Hepatocyte (in vitro differentiated cells): ENCODE measurements at regions not wholly inside any gene's neighbourhood (a gene's known extent, or its start where the extent isn't known, plus 50 kb on each side); places are given as distances from the start of the nearest gene placed in this dataset.

Source experiments
- DNase-seq: peaks from one replicate; pipeline ENCODE4 v3.0.0-alpha.2; 2016; ENCODE audit warnings: low spot score
- H2AFZ ChIP-seq: fragments of 200-600 bp; sonication (generic); 2 replicates; pipeline ENCODE4 v1.6.0; 2016; ENCODE audit warnings: antibody characterized with exemption, mild to moderate bottlenecking
- H3K27ac ChIP-seq: fragments of 200-600 bp; sonication (generic); 2 replicates; pipeline ENCODE4 v1.5.1; 2016; ENCODE audit warnings: mild to moderate bottlenecking
- H3K27me3 ChIP-seq: fragments of 200-600 bp; sonication (generic); 2 replicates; pipeline ENCODE4 v1.6.1; 2016
- H3K36me3 ChIP-seq: fragments of 200-600 bp; sonication (generic); replicated peaks from 2 replicates; pipeline ENCODE4 v1.5.1; 2016; ENCODE audit warnings: low read depth; ENCODE audit not compliant: insufficient read depth
- H3K4me1 ChIP-seq: fragments of 200-600 bp; sonication (generic); 2 replicates; pipeline ENCODE4 v1.5.1; 2016; ENCODE audit warnings: mild to moderate bottlenecking, moderate library complexity; ENCODE audit not compliant: insufficient read depth
- H3K4me2 ChIP-seq: fragments of 200-600 bp; sonication (generic); 2 replicates; pipeline ENCODE4 v1.6.0; 2016
- H3K4me3 ChIP-seq: fragments of 200-600 bp; sonication (generic); 2 replicates; pipeline ENCODE4 v1.5.1; 2016; ENCODE audit warnings: mild to moderate bottlenecking
- H3K79me2 ChIP-seq: fragments of 200-600 bp; sonication (generic); 2 replicates; pipeline ENCODE4 v1.6.0; 2017; ENCODE audit warnings: mild to moderate bottlenecking
- H3K9me2 ChIP-seq: fragments of 200-600 bp; sonication (generic); replicated peaks from 2 replicates; pipeline ENCODE4 v1.6.0; 2017; ENCODE audit warnings: mild to moderate bottlenecking; ENCODE audit not compliant: insufficient read depth
- H3K9me3 ChIP-seq: fragments of 200-600 bp; sonication (generic); 2 replicates; pipeline ENCODE4 v1.5.1; 2016; ENCODE audit warnings: low read depth, mild to moderate bottlenecking
- H4K20me1 ChIP-seq: fragments of 200-600 bp; sonication (generic); 2 replicates; pipeline ENCODE4 v1.6.0; 2016; ENCODE audit warnings: mild to moderate bottlenecking; ENCODE audit not compliant: insufficient read depth, poor library complexity, severe bottlenecking
- CTCF ChIP-seq: fragments of 200-600 bp; sonication (generic); IDR thresholded peaks from 2 replicates; pipeline ENCODE4 v1.5.1; 2016; ENCODE audit warnings: antibody characterized with exemption, mild to moderate bottlenecking; ENCODE audit not compliant: poor library complexity
- EZH2 ChIP-seq: fragments of 200-600 bp; sonication (generic); IDR thresholded peaks from 2 replicates; pipeline ENCODE4 v1.6.1; 2016; ENCODE audit warnings: antibody characterized with exemption, mild to moderate bottlenecking, borderline replicate concordance
- EZH2phosphoT487 ChIP-seq: fragments of 200-600 bp; sonication (generic); IDR thresholded peaks from one replicate; pipeline ENCODE4 v1.6.1; 2018; ENCODE audit warnings: antibody characterized with exemption, mild to moderate bottlenecking, low read depth, moderate library complexity; ENCODE audit not compliant: unreplicated experiment, severe bottlenecking
- WGBS: methylation state at CpG from one replicate; pipeline ENCODE4 v1.1.6; 2016; ENCODE audit warnings: low lambda C conversion rate; ENCODE audit errors: missing lambda C conversion rate; 5-methylcytosine and 5-hydroxymethylcytosine counted together

- no peak overlapping the region for H3K4me2 ChIP-seq
- TF ChIP-seq EZH2phosphoT487 (no peak), EZH2 (no peak), CTCF (no peak)
- no peak overlapping the region for H3K4me3 ChIP-seq
- 92% methylated on average over 2 of the region's 2 CpGs for WGBS
- no peaks in the 10 kb centered on the region for H4K20me1 ChIP-seq
- no peaks in the 10 kb centered on the region for H3K27me3 ChIP-seq
- no peak overlapping the region for H3K27ac ChIP-seq
- no peaks in the 10 kb centered on the region for H3K9me2 ChIP-seq
- no peaks in the 10 kb centered on the region for H3K36me3 ChIP-seq
- H3K79me2 ChIP-seq, result no peaks in the 10 kb centered on the region
- H3K4me1 ChIP-seq, result no peaks in the 10 kb centered on the region
- no peak for DNase-seq
- H2AFZ ChIP-seq, result no peak overlapping the region
- H3K9me3 ChIP-seq, result no peaks in the 10 kb centered on the region
Observed at GRCh38 chr13:109366525-109366924, 419.9 kb downstream of the IRS2 start.

GRCh38 chr13:109363431-109363830 lies 423.0 kb downstream of the IRS2 start:
- H4K20me1 ChIP-seq, result no peaks in the 10 kb centered on the region
- H3K27me3 ChIP-seq, result no peaks in the 10 kb centered on the region
- no peak for DNase-seq
- no peaks in the 10 kb centered on the region for H3K4me1 ChIP-seq
- 89% methylated on average over 6 of the region's 6 CpGs for WGBS
- no peak overlapping the region for H3K27ac ChIP-seq
- TF ChIP-seq EZH2 (no peak), CTCF (no peak), EZH2phosphoT487 (no peak)
- H2AFZ ChIP-seq, result no peak overlapping the region
- no peaks in the 10 kb centered on the region for H3K36me3 ChIP-seq
- no peak overlapping the region for H3K4me2 ChIP-seq
- H3K9me2 ChIP-seq, result no peaks in the 10 kb centered on the region
- no peak overlapping the region for H3K4me3 ChIP-seq
- H3K9me3 ChIP-seq, result no peaks in the 10 kb centered on the region
- H3K79me2 ChIP-seq, result no peaks in the 10 kb centered on the region

GRCh38 chr13:109362616-109363015 lies 423.8 kb downstream of the IRS2 start:
- Histone ChIP-seq H3K36me3 (no peaks in the 10 kb centered on the region), H3K27me3 (no peaks in the 10 kb centered on the region), H3K27ac (no peak overlapping the region), H3K4me3 (no peak overlapping the region), H3K4me1 (no peaks in the 10 kb centered on the region), H2AFZ (no peak overlapping the region), H3K9me3 (no peaks in the 10 kb centered on the region), H3K79me2 (no peaks in the 10 kb centered on the region), H3K4me2 (no peak overlapping the region), H3K9me2 (no peaks in the 10 kb centered on the region), H4K20me1 (no peaks in the 10 kb centered on the region)
- DNase-seq, result no peak
- WGBS, result 77% methylated on average over 2 of the region's 2 CpGs
- TF ChIP-seq EZH2phosphoT487, result no peak
- no peak for TF ChIP-seq EZH2
- no peak for TF ChIP-seq CTCF
